ENCODE measurements at regions not wholly inside any gene's neighbourhood (a gene's known extent, or its start where the extent isn't known, plus 50 kb on each side); places are given as distances from the start of the nearest gene placed in this dataset.

- Histone ChIP-seq H3K27me3 (ENCODE audit: control insufficient read depth, insufficient read depth, low read length) (no peaks in the 10 kb centered on the region), H3K27ac (ENCODE audit: insufficient read depth, low read length) (no peak overlapping the region), H3K9ac (ENCODE audit: insufficient read depth, low read length) (no peak overlapping the region), H3K9me3 (ENCODE audit: control insufficient read depth, insufficient read depth, low read depth, low read length) (no peaks in the 10 kb centered on the region), H3K4me2 (ENCODE audit: extremely low read depth, insufficient read depth, low read length) (no peak overlapping the region), H3K79me2 (ENCODE audit: control insufficient read depth, insufficient read depth, low read length) (no peaks in the 10 kb centered on the region), H3K4me1 (ENCODE audit: control insufficient read depth, extremely low read depth, insufficient read depth, low read length) (no peaks in the 10 kb centered on the region), H2AFZ (ENCODE audit: low read length) (no peak overlapping the region), H4K20me1 (ENCODE audit: control insufficient read depth, extremely low read depth, insufficient read depth, low read length) (no peaks in the 10 kb centered on the region), H3K36me3 (ENCODE audit: control insufficient read depth, insufficient read depth, low read length) (no peaks in the 10 kb centered on the region), H3K4me3 (replicated peaks in 1 of 4; ENCODE audit: control extremely low read depth in 1 of 4, insufficient read depth in 1 of 4, low read depth in 3 of 4, low read length in 4 of 4) (no peak overlapping the region)
- no peak for DNase-seq (ENCODE audit: low read depth in 2 of 2)
- TF ChIP-seq CTCF (conservative IDR thresholded peaks at IDR 0.05 in 1 of 2, IDR thresholded peaks at IDR 0.05 in 1 of 2; ENCODE audit: low read depth in 1 of 2, low read length in 2 of 2) (no peak), EZH2 (IDR thresholded peaks at IDR 0.05; ENCODE audit: low read length, missing control alignments) (no peak)
Observed at GRCh38 chr13:21949818-21950429, 279.1 kb downstream of the FGF9 start.

DNA sequence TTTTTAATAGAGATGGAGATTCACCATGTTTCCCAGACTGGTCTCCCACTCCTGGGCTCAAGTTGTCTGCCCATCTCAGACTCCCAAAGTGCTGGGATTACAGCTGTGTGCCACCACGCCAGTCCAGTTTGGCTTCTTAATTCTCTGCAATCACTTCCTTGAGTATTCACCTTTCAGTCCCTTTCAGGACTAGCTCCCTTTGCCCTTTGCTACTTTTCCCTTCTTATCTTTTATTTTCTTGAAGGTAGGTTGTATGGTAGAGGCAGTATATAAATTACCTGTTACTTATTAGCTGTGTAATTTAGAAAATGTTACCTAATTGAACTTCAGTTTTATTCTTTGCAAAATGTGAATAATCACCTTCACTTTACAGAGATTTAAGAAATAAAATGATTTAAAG, 285.8 kb downstream of the FGF9 start:
- Histone ChIP-seq H3K36me3 (ENCODE audit: control insufficient read depth, insufficient read depth, low read length) (no peaks in the 10 kb centered on the region), H2AFZ (ENCODE audit: low read length) (no peak overlapping the region), H3K27me3 (ENCODE audit: control insufficient read depth, insufficient read depth, low read length) (no peaks in the 10 kb centered on the region), H3K9ac (ENCODE audit: insufficient read depth, low read length) (no peak overlapping the region), H3K27ac (ENCODE audit: insufficient read depth, low read length) (no peak overlapping the region), H3K79me2 (ENCODE audit: control insufficient read depth, insufficient read depth, low read length) (no peaks in the 10 kb centered on the region), H3K4me1 (ENCODE audit: control insufficient read depth, extremely low read depth, insufficient read depth, low read length) (no peaks in the 10 kb centered on the region), H3K9me3 (ENCODE audit: control insufficient read depth, insufficient read depth, low read depth, low read length) (no peaks in the 10 kb centered on the region), H4K20me1 (ENCODE audit: control insufficient read depth, extremely low read depth, insufficient read depth, low read length) (no peaks in the 10 kb centered on the region), H3K4me2 (ENCODE audit: extremely low read depth, insufficient read depth, low read length) (no peak overlapping the region), H3K4me3 (replicated peaks in 1 of 4; ENCODE audit: control extremely low read depth in 1 of 4, insufficient read depth in 1 of 4, low read depth in 3 of 4, low read length in 4 of 4) (no peak overlapping the region)
- TF ChIP-seq EZH2 (IDR thresholded peaks at IDR 0.05; ENCODE audit: low read length, missing control alignments) (no peak), CTCF (conservative IDR thresholded peaks at IDR 0.05 in 1 of 2, IDR thresholded peaks at IDR 0.05 in 1 of 2; ENCODE audit: low read depth in 1 of 2, low read length in 2 of 2) (no peak)
- no peak for DNase-seq (ENCODE audit: low read depth in 2 of 2)

GRCh38 chr13:21957833-21958232, 287.0 kb downstream of the FGF9 start:
- H3K36me3 ChIP-seq (ENCODE audit: control insufficient read depth, insufficient read depth, low read length): no peaks in the 10 kb centered on the region
- H3K9me3 ChIP-seq (ENCODE audit: control insufficient read depth, insufficient read depth, low read depth, low read length): no peaks in the 10 kb centered on the region
- no peak overlapping the region for H3K9ac ChIP-seq (ENCODE audit: insufficient read depth, low read length)
- no peak overlapping the region for H3K4me2 ChIP-seq (ENCODE audit: extremely low read depth, insufficient read depth, low read length)
- H3K4me1 ChIP-seq (ENCODE audit: control insufficient read depth, extremely low read depth, insufficient read depth, low read length): no peaks in the 10 kb centered on the region
- no peak for TF ChIP-seq EZH2 (IDR thresholded peaks at IDR 0.05; ENCODE audit: low read length, missing control alignments)
- TF ChIP-seq CTCF (conservative IDR thresholded peaks at IDR 0.05 in 1 of 2, IDR thresholded peaks at IDR 0.05 in 1 of 2; ENCODE audit: low read depth in 1 of 2, low read length in 2 of 2): no peak
- peak in 1 of 2 donors; percentile 28 for DNase-seq (ENCODE audit: low read depth in 2 of 2)
- H3K4me3 ChIP-seq (replicated peaks in 1 of 4; ENCODE audit: control extremely low read depth in 1 of 4, insufficient read depth in 1 of 4, low read depth in 3 of 4, low read length in 4 of 4): no peak overlapping the region
- no peaks in the 10 kb centered on the region for H3K79me2 ChIP-seq (ENCODE audit: control insufficient read depth, insufficient read depth, low read length)
- no peaks in the 10 kb centered on the region for H3K27me3 ChIP-seq (ENCODE audit: control insufficient read depth, insufficient read depth, low read length)
- no peak overlapping the region for H2AFZ ChIP-seq (ENCODE audit: low read length)
- no peaks in the 10 kb centered on the region for H4K20me1 ChIP-seq (ENCODE audit: control insufficient read depth, extremely low read depth, insufficient read depth, low read length)
- no peak overlapping the region for H3K27ac ChIP-seq (ENCODE audit: insufficient read depth, low read length)
